GM19351 (cell line): ENCODE measurements at regions not wholly inside any gene's neighbourhood (a gene's known extent, or its start where the extent isn't known, plus 50 kb on each side); places are given as distances from the start of the nearest gene placed in this dataset.

Experiments used
- ATAC-seq: cut with Tn5 transposase; IDR thresholded peaks from one replicate; pipeline ENCODE4 v1.9.1; 2021; ENCODE audit warnings: mild to moderate bottlenecking, moderate library complexity; ENCODE audit not compliant: unreplicated experiment

DNA sequence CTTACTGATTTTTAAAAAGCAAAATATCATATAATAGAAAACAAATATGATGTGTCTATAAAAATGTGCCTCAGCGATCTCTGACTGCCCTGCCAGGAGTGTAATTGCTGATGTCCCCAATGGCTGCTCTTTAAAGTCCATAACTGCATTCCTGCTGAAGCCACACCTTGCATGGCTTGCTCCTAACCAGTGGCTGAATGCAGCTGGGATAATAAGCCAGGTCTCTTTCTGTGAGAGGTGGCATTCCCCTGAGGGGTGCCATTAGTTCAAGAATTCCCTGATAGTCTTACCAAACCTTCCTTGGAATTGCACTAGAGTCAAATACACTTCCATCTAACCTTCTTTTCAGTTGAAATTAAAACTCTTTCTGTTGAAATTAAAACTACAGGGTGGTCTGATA, 125.8 kb upstream of the ZNF804A start:
- no peak for ATAC-seq

DNA sequence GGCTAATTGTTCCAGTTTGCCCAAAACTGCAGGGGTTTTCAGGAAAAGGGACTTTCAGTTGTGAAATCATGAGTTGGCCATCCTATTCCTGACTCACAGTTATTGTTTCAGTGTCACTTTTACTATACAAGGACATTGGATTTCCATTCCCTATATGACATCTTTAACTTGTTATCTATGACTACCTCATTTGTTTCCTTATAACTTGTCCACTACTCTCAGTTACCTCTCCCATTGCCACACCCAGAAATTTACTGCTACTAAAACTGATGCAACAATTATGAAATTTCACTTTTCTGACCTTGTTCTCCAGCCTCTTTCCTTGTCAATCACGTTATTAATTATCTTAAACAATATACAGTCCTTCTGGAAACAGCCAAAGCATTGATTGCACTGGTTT, 116.5 kb upstream of the ZNF804A start:
- ATAC-seq: no peak

DNA sequence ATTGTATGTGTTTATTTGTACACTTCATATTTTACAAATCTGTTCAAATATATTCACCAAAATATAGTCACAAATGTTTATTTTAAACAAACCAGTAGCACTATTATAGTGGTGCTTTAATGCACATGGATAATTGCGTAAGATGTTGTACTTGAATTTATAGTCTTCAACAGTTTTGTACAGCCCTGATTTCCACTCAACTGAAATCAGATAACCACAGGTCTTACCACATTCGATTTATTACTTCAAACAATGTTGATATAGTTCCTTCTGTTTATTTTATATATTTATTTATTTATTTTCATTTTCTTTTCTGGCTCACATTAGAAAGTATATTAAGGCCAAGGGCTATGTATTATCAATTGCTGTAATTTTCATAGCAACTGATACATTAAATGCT, 99.4 kb upstream of the ZNF804A start:
- no peak for ATAC-seq

DNA sequence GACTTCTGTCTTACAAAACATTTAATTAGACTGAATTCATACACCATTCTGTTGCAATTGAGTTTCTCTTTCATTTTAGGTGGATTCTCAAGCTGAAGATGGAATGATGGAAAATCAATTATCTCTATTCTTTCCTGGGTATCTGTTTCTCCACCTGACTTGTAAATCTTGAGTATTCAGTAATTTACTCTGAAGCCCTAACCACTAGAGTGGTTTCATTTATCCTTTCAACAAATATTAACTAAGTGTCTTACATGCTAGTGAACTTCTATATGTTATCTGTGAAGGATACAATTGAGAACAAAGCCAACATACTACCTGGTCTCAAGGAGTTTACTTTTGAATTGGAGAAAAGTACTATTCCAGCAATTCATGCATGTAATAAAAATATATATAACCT, 94.1 kb upstream of the ZNF804A start:
- ATAC-seq: no peak

DNA sequence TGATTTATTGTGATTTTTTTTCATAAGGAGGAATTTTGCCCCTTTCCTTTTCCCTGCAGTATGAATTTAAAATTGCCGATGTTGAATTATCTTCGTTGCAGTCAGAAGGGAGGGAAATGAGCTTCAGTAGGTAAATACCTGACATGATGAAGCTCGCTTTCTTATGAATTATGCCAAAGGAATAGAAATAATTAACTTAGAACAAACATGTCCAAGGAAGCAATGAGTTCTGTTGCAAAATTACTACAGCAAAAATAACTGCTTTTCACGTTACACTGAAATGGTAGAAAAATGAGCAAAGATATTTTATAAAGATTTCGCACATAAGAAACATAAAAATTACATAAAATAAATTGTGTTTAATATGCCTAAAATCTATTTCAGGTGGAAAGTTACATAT, 91.1 kb upstream of the ZNF804A start:
- ATAC-seq: no peak

DNA sequence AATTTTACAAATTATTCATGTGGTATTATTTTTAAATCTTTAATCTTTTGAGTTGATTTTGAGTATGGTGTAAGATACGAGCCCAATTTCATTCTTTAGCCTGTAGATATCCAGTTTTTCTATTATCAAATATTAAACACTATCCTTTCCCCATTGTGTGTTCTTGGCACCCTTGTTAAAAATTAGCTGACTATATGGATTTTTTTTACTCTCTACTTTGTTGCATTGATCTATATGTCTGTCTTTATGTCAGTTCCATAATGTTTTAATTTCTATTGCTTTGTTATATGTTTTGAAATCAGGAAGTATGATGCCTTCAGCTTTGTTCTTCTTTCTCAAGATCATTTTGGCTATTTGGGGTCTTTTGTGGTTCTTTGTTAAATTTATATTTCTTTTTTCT, 80.9 kb upstream of the ZNF804A start:
- no peak for ATAC-seq

DNA sequence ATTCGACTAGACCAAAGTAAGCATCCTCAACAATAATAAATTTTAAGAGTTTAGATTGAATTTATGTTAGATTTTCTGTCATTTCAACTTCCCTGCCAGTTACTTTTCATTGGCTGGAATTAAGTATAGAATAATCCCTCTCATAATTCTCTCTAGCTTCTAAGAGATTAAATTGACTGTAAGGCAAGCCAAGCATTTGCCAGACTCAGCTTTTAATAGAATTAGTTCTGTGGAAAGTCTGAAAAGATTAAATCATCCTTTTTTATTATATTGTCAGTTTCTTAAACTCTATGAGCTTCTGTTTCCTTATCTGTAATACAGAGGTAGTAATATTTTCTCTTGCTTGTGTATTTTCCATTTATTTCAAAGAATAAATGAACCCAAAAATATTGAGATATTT, 77.9 kb upstream of the ZNF804A start:
- ATAC-seq: no peak

DNA sequence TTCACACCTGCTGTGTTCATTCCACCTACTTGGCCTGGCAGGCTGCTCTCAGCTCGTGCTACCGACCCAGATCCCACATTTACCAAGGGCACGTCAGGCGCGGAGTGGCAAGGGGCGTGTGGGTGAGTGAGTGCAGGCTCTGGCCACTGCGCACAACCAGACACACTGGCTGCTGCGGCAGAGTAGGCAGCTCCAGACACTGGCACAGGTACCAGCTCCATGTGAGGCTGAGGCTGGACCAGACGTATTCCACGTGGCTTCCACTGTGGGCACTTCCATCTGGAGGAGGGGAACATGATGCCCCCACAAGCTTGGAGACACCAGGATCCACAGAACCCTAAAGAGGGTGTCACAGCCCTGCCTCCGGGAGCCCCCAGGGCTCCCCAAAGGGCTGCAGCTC, 74.6 kb upstream of the ZNF804A start:
- ATAC-seq: no peak

DNA sequence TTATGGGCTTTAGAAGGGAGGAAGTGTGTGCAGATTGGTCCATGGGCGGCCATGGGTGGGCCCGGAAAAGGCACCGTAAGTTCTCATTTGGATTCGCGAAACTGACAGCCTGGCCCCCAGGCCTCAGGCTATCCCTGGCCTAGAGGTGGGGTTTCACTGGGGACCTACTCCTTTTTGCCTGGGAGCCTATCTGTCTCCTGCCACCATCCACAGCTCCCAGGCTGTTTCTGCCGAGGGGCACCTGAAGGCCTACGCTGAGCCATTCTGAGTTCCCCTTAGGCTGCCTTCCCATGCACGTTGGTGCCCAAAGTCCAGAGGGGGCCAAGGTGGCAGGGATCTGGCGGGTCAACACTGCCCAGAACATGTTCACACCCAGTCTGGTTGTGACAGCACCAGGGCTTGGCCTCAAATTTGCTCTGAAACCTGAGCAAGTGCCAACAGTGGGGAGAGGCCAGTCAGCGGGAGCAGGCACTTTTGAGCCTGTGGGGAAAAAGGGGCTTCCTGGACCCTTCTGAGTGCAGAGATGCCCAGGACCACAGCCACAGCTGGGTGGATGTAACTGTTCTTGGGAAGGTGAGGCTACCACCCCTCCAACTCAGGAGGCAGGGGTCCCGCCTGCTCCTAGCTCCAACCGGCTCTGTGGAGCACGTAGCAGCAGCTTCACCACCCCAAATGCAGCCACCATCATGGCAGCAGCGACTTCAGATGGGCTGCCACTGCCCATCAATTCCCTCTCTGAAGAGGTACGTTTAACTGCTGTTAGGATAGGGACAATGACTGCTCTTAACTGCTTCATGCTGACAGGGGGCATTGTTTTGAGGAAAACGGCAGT, 73.6 kb upstream of the ZNF804A start:
- no peak for ATAC-seq

DNA sequence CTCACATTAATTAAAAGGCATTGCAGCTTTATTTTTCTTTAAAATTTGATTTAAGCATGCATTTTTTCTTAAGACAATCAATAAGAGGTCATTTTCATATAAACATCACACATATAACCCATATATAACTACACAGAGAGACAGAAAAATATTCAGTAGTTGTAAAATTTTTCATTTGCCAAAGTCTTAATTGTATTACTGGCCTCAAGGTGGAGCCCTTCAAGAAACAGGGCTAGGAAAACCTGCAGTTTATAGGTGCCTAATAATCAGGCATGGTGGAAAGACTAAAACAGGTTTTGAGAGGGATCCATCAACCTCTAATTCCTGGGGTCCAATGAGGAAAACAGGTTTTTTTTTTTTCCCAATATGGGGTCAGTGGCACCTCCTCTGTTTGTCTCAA, 71.3 kb upstream of the ZNF804A start:
- ATAC-seq: no peak

DNA sequence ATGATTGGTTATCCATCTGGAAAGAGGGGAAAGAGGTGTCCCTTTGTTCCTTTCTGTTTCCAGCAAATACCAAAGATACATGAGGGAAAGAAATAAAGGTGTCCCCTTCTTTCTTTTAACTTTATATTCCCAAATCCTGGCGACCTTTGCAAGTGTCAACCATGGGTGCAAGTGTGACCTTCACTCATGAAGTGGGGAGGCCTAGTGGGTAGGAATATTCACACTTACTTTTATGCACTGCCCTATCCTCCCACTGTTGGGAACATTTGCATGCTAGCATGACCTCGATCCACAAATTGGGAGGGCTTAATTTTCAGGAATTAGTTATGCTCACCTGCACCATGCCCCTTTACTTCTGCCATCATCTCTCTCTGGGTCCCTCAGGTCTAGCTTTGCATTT, 70.2 kb upstream of the ZNF804A start:
- ATAC-seq: no peak

DNA sequence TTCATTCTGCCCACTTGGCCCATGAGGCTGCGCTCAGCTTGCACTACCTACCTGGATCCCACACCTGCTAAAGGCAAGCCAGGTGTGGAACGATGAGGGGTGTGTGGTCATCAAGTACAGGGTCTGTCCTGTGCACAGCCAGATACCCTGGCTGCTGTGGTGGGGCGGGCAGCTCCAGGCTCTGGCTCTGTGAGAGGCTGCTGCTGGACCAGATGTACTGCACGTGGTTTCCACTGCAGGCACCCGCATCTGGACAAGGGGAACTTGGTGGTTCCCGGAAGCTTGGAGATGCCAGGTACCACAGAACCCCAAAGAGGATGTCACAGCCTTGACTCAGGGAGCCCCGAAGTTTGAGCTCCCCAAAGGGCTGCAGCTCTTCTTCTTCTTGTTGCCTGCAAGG, 68.1 kb upstream of the ZNF804A start:
- ATAC-seq: no peak

DNA sequence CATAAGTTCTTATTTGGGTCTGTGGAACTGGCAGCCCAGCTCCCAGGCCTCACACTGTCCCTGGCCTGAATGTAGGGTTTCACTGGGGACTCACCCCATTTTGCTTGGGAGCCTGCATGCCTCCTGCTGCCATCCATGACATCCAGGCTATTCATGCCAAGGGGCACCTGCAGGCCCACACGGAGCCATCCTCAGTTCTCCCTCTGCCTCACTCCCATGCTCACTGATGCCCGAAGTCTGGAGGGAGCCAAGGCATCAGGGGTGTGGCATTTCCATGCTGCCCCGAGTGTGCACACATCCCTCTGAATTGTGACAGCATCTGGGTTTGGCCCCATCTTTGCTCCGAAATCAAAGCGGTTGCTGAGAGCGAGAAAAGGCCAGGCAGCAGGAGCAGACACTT, 67.4 kb upstream of the ZNF804A start:
- ATAC-seq: no peak

DNA sequence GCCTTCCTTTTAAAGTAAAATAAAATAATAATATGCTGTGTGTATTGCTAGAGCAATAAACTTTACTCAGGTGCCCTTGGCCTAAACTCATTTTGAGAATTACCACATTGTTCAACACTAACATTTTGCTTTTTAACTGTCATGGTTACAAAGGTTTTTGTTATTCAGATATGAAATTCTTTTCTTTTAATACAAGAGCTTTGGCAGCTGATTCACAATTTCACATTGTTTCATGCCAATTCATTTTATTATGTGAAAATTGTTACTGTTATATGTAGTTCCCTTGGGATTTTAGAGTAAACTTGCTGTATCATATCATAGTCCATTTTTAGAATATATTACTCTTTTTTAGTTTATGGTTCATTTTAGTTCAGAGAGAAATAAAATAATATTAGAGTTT, 65.8 kb upstream of the ZNF804A start:
- ATAC-seq: no peak

DNA sequence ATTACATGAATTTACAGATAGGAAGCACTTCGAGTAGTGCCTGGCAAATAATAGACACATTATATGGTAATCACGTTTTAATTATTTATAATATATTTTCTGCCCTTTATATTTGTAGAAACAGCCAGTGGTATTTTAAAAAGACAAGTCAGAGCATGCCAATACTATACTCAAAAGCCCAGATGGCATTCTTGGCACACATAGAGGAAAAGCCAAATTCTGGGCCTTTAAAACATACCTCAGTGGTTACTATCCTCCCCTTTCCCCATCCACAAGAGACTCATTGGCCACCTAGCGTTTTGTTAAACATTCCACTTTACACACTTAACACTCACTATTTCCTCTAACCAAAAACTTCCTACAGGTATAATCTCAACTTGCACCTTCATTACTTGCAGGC, 63.3 kb upstream of the ZNF804A start:
- no peak for ATAC-seq

DNA sequence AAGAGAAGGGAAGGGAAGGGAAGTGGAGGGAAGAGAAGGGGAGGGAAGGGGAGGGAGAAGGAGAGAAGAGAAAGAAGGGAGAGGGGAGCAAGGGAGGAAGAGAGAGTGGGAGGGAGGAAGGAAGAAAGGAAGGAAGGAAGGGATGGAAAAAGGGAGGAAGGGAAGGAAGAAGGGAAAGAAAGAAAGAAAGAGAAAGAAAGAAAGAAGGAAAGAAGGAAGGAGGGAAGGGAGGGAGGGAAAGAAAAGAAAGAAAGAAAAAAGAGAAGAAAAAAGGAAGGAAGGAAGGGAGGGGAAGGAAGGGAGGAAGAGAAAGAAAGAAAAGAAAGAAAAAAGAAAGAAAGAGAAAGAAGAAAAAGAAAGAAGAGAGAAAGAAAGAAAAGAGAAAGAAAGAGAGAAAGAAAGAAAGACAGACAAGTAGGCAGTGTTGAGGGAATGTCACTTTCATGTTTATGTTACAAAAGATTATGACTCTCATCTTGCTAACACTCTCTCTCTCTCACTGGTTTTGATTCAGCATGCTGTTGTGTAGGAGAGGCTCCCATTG, 58.0 kb upstream of the ZNF804A start:
- ATAC-seq: no peak

DNA sequence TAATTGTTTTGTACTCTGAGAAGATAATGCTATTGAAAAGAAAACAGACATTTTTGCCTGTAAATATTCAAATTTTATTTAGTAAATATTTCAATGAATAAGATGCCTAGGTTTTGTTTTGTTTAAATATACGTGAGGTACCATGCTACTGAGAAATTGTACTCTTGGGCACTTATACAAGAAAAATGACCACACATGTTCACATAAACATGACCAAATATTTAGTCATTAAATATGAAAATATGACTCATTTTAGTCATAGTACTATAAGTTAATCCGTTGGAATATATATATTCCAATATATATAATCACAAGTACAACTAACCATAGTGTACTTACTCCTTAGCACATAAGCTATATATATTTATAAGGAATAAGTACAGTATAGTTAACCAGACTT, 56.7 kb upstream of the ZNF804A start:
- ATAC-seq: no peak

DNA sequence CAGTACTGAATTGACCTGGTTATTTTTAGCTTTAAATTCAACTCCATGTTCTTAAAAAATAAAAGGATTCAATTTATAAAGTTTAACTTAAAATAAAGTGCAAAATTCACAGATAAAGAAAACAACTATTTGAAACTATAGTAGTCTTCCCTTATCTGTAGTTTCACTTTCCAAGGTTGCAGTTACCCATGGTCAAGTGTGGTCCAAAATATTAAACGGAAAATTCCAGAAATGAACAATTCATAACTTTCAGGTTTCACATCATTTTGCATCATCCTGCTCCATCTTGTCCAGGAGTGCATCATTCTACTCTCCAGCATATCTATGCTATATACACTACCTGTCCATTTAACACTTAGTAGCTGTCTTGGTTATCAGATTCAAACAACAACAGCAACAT, 54.5 kb upstream of the ZNF804A start:
- ATAC-seq: no peak
